ENCODE measurements at regions not wholly inside any gene's neighbourhood (a gene's known extent, or its start where the extent isn't known, plus 50 kb on each side); places are given as distances from the start of the nearest gene placed in this dataset.

GRCh38 chr1:62917314-62917713 lies 133.4 kb downstream of the ATG4C start:
- POLR2A ChIA-PET, result no interaction called here
- CTCF ChIA-PET, result no interaction called here

DNA sequence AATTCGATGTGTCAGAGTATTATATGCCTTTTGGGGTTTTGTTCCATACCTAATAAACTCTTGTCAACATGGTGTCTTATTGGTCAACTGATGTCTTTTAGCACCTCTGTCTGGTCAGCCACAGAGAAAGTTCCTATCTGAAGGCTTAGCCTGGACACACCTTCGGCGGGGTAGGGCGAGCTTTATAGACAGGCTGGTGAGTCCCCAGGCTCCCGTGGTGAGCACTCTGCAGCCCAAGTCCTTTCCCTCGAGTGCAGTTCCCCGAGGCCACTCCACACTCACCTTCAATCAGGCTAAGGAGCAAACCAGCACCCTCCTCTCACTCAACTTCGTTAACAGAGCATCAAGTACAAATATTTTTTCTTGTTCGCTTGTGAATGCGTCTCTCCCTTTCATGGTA lies 133.9 kb downstream of the ATG4C start:
- ChIA-PET CTCF (no interaction called here), POLR2A (no interaction called here)

DNA sequence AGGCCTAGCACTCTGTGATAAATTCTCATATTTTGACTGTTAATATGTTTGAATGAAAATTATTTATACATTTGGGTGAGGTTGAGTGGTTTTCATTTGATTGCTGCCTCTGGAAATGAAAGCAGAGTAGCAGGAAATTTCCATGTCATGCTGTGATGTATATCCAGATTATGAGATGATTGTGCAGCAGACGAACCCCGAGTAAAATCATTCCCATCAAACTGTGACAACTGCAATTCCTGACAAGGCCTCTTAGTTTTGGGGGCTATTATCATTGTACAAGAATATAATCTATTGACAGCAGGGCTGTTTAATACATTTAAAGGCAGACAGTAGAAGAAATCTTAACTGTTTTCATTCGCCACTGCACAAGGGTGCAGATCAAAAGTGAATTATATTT lies 134.8 kb downstream of the ATG4C start:
- ChIA-PET POLR2A (no interaction called here), CTCF (no interaction called here)

DNA sequence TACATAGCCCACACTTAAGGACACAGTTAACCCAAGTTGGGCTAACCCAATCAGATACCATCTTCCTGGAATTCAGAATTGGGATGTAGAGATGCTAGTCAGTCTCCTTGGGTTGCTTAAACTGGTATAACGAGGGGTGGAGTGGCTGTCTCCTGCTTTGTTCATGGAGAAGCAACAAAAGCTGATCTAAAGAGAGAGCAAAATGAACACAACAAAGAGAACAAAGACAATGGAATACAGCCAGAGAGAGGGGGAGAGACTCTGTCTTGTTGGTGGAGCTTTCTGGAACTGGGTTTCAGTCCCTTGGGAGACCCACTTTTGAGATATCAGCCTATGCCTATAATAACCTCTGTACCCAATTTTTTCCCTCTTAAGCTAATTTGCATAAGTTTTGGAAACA lies 138.1 kb downstream of the ATG4C start:
- ChIA-PET CTCF (no interaction called here), POLR2A (no interaction called here)

GRCh38 chr1:62924983-62925790 lies 141.3 kb downstream of the ATG4C start:
- CTCF ChIA-PET, result no interaction called here
- POLR2A ChIA-PET, result no interaction called here

DNA sequence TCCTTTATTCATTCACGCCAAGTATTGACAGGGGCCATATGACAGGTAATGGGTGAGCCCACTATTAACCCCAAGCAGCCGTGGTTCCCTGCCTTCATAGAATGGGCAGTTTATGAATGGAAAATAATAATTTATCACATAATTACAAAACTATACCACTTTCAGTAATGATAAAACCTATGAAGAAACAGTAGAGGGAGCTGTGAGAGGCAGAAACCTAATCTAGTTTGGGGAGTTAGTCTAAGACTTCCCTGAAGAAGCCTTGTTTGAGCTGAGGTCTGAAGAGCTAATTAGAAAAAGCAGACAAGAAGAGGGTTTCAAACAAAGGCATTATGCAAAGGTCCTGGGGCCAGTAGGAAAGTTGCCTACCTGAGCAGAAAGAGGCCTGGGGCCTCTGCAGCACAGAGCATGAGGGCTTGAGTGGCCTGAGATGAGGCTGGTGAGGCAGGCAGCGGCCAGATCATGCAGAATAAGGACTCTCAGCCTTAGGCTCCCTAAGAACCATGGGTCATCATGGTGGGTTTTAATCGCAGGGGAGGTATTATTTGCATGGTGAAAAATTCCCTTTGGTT lies 142.8 kb downstream of the ATG4C start:
- ChIA-PET POLR2A (no interaction called here), CTCF (no interaction called here)

- ChIA-PET POLR2A (no interaction called here), CTCF (no interaction called here)
Measured at GRCh38 chr1:62928885-62929284, 145.0 kb downstream of the ATG4C start.

DNA sequence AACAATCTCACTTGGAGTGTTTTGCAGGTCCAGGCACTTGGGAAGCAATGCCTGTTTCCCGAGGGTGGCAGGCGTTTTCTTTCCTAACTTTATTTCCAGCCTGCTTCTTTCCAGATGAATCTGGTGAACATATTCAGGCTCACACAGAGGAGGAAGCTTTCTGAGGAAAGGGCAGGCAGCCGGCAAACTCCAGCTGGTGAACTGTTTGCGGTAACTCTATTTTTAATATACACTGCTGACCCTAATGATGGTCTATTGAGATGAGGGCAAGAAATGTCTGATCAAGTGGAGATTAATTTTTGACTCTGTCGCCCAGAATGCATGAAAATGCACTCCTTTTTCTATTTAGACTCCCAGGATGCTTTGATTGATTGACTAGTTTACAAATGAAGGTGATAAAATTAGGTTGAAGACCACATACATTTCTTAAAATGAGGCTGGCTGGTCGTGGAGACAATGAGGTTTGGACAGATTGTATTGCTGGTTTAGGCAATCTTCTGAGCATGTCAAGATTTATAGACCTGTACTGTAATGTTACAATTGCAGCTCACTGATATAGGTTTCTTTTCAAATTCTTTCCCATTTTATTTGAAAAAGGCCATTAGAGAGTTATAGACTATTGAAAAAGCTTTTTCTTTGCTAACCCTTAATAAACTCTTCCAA lies 153.8 kb downstream of the ATG4C start:
- POLR2A ChIA-PET, result no interaction called here
- CTCF ChIA-PET, result no interaction called here

DNA sequence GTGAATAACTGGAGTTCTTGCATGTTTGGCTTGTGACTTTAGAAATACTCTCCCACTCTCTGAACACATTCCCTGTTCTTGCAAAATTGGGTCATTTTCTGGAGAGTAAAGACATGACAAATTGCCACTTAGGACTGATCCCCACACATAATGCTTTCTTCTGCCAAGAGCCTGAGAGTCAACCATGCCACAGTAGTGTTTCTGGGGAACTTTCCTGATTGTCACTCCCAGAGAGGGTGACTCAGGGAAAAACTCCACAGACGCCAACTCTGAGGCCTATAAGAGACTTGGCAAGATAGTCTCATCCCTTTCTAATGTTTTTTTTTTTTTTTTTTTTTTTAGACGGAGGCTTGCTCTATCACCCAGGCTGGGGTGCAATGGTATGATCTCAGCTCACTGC lies 157.8 kb downstream of the ATG4C start:
- ChIA-PET POLR2A (no interaction called here), CTCF (no interaction called here)

GRCh38 chr1:62946511-62946910 lies 162.6 kb downstream of the ATG4C start:
- ChIA-PET POLR2A (no interaction called here), CTCF (interaction anchor here (0.7 kb wide), 1 partner anchor 1866 kb away, joined by 3 read pairs; no protein-coding TSS in a partner anchor)

GRCh38 chr1:62951428-62951827 lies 167.5 kb downstream of the ATG4C start:
- CTCF ChIA-PET, result no interaction called here
- POLR2A ChIA-PET, result no interaction called here

GRCh38 chr1:62952596-62952995 lies 168.7 kb downstream of the ATG4C start:
- POLR2A ChIA-PET, result no interaction called here
- CTCF ChIA-PET, result no interaction called here

GRCh38 chr1:62953633-62954032 lies 169.7 kb downstream of the ATG4C start:
- CTCF ChIA-PET, result no interaction called here
- POLR2A ChIA-PET, result no interaction called here

DNA sequence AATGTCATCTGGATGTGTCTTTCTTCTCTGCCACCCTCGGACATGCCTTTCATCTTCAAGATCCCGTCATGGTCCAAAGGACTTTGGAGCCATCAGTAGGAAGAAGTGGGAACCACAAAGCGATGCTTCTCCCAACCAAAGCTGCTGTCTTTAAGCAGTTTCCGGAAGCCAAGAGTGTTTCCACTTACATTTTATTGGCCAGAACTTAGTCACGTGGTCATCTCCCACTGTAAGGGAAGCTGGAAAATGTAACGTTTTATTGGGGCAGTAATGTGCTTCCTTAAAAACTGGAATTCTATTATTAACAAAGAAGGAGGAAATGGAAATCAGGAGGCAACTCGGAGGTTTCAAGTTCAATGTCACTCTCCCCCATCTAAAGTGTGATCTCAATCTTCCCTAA lies 170.8 kb downstream of the ATG4C start:
- CTCF ChIA-PET, result no interaction called here
- POLR2A ChIA-PET, result no interaction called here

DNA sequence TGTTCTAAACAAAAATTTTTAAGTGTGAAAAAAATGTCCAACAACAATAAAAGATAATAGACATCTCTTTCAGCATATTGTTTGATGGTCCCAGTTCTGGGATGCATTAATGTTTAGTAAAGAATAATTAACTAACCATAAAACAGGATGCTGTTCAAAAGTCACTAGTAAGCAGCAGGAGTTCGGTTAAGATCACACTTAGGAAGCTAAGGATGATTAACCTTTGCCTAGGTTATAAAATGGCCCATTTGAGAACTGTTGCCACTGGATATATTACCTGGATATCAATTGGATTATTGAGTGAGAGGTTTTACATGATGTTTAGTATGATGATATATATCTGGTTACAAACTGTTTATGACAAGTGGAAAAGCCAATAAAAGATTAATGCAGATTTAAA lies 171.7 kb downstream of the ATG4C start:
- ChIA-PET POLR2A (no interaction called here), CTCF (no interaction called here)

GRCh38 chr1:62962014-62962812 lies 178.3 kb downstream of the ATG4C start:
- CTCF ChIA-PET, result no interaction called here
- POLR2A ChIA-PET, result no interaction called here

DNA sequence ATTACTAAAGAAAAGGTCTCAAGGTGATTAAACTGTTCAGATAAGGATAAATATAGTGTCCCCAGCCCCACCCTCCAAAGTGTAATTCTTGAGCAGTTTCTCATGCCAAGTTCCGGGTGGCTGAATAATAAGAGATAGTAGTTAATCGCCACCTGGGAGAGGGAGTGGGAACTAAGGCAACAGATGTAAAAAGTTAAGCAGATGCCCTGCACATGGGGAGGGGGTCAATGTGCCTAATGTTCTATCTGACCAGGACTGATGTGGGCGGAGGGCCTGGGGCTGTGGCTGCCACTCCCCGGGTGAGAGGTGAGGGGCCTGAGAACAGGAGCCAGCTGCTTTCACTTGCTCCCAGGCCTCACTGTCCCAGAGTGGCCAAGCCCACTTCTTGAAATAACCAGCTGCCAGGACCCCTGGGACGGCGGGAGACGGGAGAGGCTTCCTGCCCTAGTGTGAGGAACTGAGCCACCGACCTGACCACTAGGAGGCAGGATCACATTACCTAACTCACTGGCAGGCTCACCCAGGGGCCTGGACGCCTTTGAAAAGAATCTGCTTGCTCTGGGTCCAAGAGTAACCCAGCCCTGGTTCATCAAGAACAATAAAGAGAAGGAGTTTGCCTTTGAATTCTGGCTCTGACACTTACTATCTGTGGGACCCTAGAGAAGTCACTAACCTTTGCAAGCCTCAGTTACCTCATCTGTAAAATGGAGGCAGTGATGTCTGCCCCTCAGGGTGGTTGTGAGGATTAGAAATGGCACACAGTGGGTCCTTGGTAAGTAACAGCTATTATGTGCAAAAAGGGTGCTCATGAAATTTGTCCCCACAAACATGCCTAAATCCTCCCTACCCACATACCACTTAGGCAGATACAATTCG lies 179.2 kb downstream of the ATG4C start:
- ChIA-PET POLR2A (no interaction called here), CTCF (no interaction called here)

DNA sequence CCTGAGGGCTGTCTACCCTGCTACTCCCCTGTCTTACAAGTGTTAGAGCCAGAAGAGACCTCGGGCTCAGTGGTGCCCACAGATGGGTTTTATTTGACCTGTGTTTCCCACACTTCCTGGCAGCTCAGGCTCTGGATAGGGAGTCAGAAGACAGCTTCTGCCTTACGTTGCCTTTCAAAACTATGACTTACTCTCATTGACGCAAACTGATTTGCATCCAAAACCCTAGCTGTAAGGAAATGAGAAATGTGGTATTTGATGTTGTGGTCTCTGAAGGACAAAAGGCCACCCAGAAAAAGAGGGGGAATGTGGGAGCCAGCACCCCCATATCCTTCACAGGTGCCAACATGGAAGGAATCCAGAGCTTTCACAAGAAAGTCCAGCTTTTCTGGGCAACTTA lies 180.2 kb downstream of the ATG4C start:
- ChIA-PET CTCF (no interaction called here), POLR2A (no interaction called here)

GRCh38 chr1:62967031-62967430 lies 183.1 kb downstream of the ATG4C start:
- ChIA-PET CTCF (no interaction called here), POLR2A (no interaction called here)

DNA sequence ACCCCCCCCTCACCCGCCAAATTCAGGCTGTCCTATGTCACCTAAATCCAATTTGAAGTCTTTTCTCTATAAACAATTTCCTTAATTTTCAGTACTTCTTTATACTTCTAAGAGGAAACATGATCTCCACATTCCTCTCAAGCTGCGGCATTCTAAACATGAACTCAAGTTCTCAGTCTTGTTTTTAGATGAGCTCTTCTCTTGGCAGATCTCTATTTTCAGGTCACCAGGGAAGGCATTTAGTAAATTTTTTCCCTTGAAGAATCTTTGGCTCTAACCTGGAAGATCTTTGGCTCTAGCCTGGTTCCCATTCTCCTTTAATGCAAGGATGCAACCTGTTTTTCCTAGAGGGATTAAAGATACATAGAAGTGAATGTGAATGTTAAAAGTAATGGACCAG lies 193.4 kb downstream of the ATG4C start:
- POLR2A ChIA-PET, result no interaction called here
- CTCF ChIA-PET, result no interaction called here
